ENCODE measurements at regions not wholly inside any gene's neighbourhood (a gene's known extent, or its start where the extent isn't known, plus 50 kb on each side); places are given as distances from the start of the nearest gene placed in this dataset.

GRCh38 chr2:173419506-173419905 is 64.8 kb downstream of the CDCA7 start:
- DNase-seq (ENCODE audit: low spot score): no peak

- DNase-seq (ENCODE audit: low spot score): no peak
These were observed 70.2 kb downstream of the CDCA7 start for GRCh38 chr2:173424886-173425285.

- DNase-seq (ENCODE audit: low spot score): no peak
These were observed 73.4 kb downstream of the CDCA7 start for GRCh38 chr2:173427887-173428668.

GRCh38 chr2:173431191-173431590 is 76.5 kb downstream of the CDCA7 start:
- no peak for DNase-seq (ENCODE audit: low spot score)

- DNase-seq (ENCODE audit: low spot score): no peak
These were observed 77.5 kb downstream of the CDCA7 start for GRCh38 chr2:173432049-173432754.

GRCh38 chr2:173434762-173435569 is 80.3 kb downstream of the CDCA7 start:
- no peak for DNase-seq (ENCODE audit: low spot score)

GRCh38 chr2:173435574-173435973 is 80.9 kb downstream of the CDCA7 start:
- no peak for DNase-seq (ENCODE audit: low spot score)

- no peak for DNase-seq (ENCODE audit: low spot score)
These were observed 81.4 kb downstream of the CDCA7 start for GRCh38 chr2:173436088-173436487.

- DNase-seq (ENCODE audit: low spot score): no peak
These were observed 86.5 kb downstream of the CDCA7 start for GRCh38 chr2:173441222-173441621.

- no peak for DNase-seq (ENCODE audit: low spot score)
These were observed 87.9 kb downstream of the CDCA7 start for GRCh38 chr2:173442542-173442941.

GRCh38 chr2:173446722-173447121 is 92.0 kb downstream of the CDCA7 start:
- DNase-seq (ENCODE audit: low spot score): no peak

GRCh38 chr2:173448938-173449471 is 94.3 kb downstream of the CDCA7 start:
- DNase-seq (ENCODE audit: low spot score): peak; percentile 69

- no peak for DNase-seq (ENCODE audit: low spot score)
These were observed 96.4 kb downstream of the CDCA7 start for GRCh38 chr2:173451118-173451517.

- DNase-seq (ENCODE audit: low spot score): no peak
These were observed 97.3 kb downstream of the CDCA7 start for GRCh38 chr2:173451941-173452340.

GRCh38 chr2:173452416-173452815 is 97.7 kb downstream of the CDCA7 start:
- no peak for DNase-seq (ENCODE audit: low spot score)

GRCh38 chr2:173456960-173457359 is 102.3 kb downstream of the CDCA7 start:
- no peak for DNase-seq (ENCODE audit: low spot score)

- DNase-seq (ENCODE audit: low spot score): no peak
These were observed 102.7 kb downstream of the CDCA7 start for GRCh38 chr2:173457366-173457765.

GRCh38 chr2:173458991-173459780 is 104.5 kb downstream of the CDCA7 start:
- no peak for DNase-seq (ENCODE audit: low spot score)

GRCh38 chr2:173462892-173463840 is 108.5 kb downstream of the CDCA7 start:
- DNase-seq (ENCODE audit: low spot score): no peak

GRCh38 chr2:173463846-173464245 is 109.2 kb downstream of the CDCA7 start:
- DNase-seq (ENCODE audit: low spot score): no peak
